ENCODE measurements at regions not wholly inside any gene's neighbourhood (a gene's known extent, or its start where the extent isn't known, plus 50 kb on each side); places are given as distances from the start of the nearest gene placed in this dataset.

GRCh38 chr5:105751908-105752307 lies 1918.8 kb downstream of the EFNA5 start:
- H4K8ac ChIP-seq (replicated peaks; ENCODE audit: insufficient read length, low read depth, low read length), result no peak overlapping the region
- no peak overlapping the region for H2BK20ac ChIP-seq (ENCODE audit: low read depth, low read length, poor library complexity, severe bottlenecking)
- H3K27ac Mint-ChIP-seq, result no peak overlapping the region
- H3K23ac ChIP-seq (ENCODE audit: insufficient read length, low read depth, low read length), result no peak overlapping the region
- no peaks in the 10 kb centered on the region for H3K23me2 ChIP-seq (ENCODE audit: insufficient read length, low read depth, low read length, poor library complexity, severe bottlenecking)
- no peak overlapping the region for H3T11ph ChIP-seq (ENCODE audit: low read length)
- no peak overlapping the region for H2AFZ ChIP-seq (ENCODE audit: low read length)
- H4K20me1 ChIP-seq (ENCODE audit: control insufficient read depth, insufficient read depth, insufficient read length), result no peaks in the 10 kb centered on the region
- no peaks in the 10 kb centered on the region for H3K27me3 Mint-ChIP-seq (ENCODE audit: low read depth)
- no peak for TF ChIP-seq CTCF (conservative IDR thresholded peaks at IDR 0.05)
- H3K36me3 Mint-ChIP-seq (ENCODE audit: insufficient read depth in 1 of 3, low read depth in 3 of 3), result no peaks in the 10 kb centered on the region
- H3K4me3 Mint-ChIP-seq, result no peak overlapping the region
- H2BK5ac ChIP-seq (ENCODE audit: insufficient read length, low read length), result no peak overlapping the region
- no peaks in the 10 kb centered on the region for H3K79me2 ChIP-seq (ENCODE audit: insufficient read depth, low read length)
- H3K4me2 ChIP-seq (ENCODE audit: insufficient read depth, insufficient read length, low read length), result no peak overlapping the region
- no peak overlapping the region for H2BK12ac ChIP-seq (ENCODE audit: insufficient read length, low read depth, low read length)
- H2BK15ac ChIP-seq (ENCODE audit: low read depth, low read length), result no peak overlapping the region
- no peak overlapping the region for H2AK5ac ChIP-seq (ENCODE audit: insufficient read length, low read length)
- no peak overlapping the region for H4K91ac ChIP-seq (ENCODE audit: insufficient read length, low read depth, low read length)
- no peak overlapping the region for H4K5ac ChIP-seq (ENCODE audit: insufficient read length, low read depth, low read length)
- no peaks in the 10 kb centered on the region for H3K4me1 Mint-ChIP-seq
- H3K14ac ChIP-seq (ENCODE audit: insufficient read depth, low read length), result no peak overlapping the region
- H3K9ac ChIP-seq (ENCODE audit: extremely low read depth, insufficient read length, low read length), result no peak overlapping the region
- no peak overlapping the region for H2BK120ac ChIP-seq (ENCODE audit: low read depth, low read length, poor library complexity, severe bottlenecking)
- no peaks in the 10 kb centered on the region for H3K9me3 ChIP-seq (ENCODE audit: control insufficient read depth, low read depth, low read length)
- H3K4me1 ChIP-seq (ENCODE audit: insufficient read depth, low read length), result no peaks in the 10 kb centered on the region
- H3K9me3 Mint-ChIP-seq, result no peaks in the 10 kb centered on the region; a peak in 1 of 5 replicates
- no peak overlapping the region for H3K18ac ChIP-seq (ENCODE audit: insufficient read length, low read depth, low read length)
- H3K27me3 ChIP-seq (ENCODE audit: insufficient read depth, low read length), result no peaks in the 10 kb centered on the region
- no peak overlapping the region for H3K56ac ChIP-seq (ENCODE audit: insufficient read length, low read depth, low read length)
- DNase-seq, result no peak
- no peak overlapping the region for H3K4ac ChIP-seq (ENCODE audit: low read depth, low read length)
- H3K79me1 ChIP-seq (ENCODE audit: insufficient read depth, low read depth, low read length, poor library complexity, severe bottlenecking), result no peaks in the 10 kb centered on the region
- no peak overlapping the region for H3K27ac ChIP-seq (ENCODE audit: insufficient read length, low read depth, low read length)
